HCT116 (cell line): ENCODE measurements at regions not wholly inside any gene's neighbourhood (a gene's known extent, or its start where the extent isn't known, plus 50 kb on each side); places are given as distances from the start of the nearest gene placed in this dataset.
"Not testable (repeated sequence)": the region's sequence is repeated elsewhere in the genome, so short reads cannot be mapped to it uniquely, and the experiment has no call there.

Source experiments
- ATAC-seq: fragments of 200-7000 bp; cut with Tn5 transposase; 2 replicates; pipeline ENCODE4 v1.9.1; 2020; ENCODE audit warnings: mild to moderate bottlenecking, moderate library complexity
- BruUV-seq: library from RNA; stranded (reverse); fragments of 400-500 nt; replicated peaks from 2 replicates; lab custom pipeline; 2021; lab: Mats Ljungman, UMichigan
- CTCF ChIA-PET: fragments of 300-600 bp; sonication (Branson Sonifier 250); formaldehyde crosslinking; loops from one replicate; lab custom pipeline; 2021; ENCODE audit warnings: antibody characterized with exemption; lab: Charles Lee
- POLR2A ChIA-PET: fragments of 300-600, 350-600 bp; sonication (Branson Sonifier 250); formaldehyde crosslinking; loops from one replicate; lab custom pipeline; 2021; ENCODE audit warnings: antibody characterized with exemption; lab: Charles Lee
- RAD21 ChIA-PET, 2 experiments: fragments of 300-600 bp; sonication (Branson Sonifier 250); formaldehyde crosslinking; loops; one replicate each; lab custom pipeline; 2023; ENCODE audit warnings: low total read pairs in 2 of 2; ENCODE audit not compliant: uncharacterized antibody in 2 of 2, unreplicated experiment in 2 of 2, low non-redundant PET in 1 of 2; lab: Charles Lee
- DNase-seq: peaks from one replicate; pipeline ENCODE4 v3.0.0-alpha.2; 2010; ENCODE audit warnings: low read depth, low spot score
- H2AFZ ChIP-seq: fragments of 200-600 bp; shearing (Covaris generic), sonication (generic); 2 replicates; pipeline ENCODE4 v1.6.1; 2017; ENCODE audit warnings: low read depth, mixed run types, mixed read lengths, antibody characterized with exemption, low read length; ENCODE audit not compliant: poor library complexity, severe bottlenecking
- H3K27ac ChIP-seq: 2 replicates; pipeline ENCODE4 v1.5.1; 2012; ENCODE audit warnings: low read depth, low read length
- H3K27me3 ChIP-seq: fragments of 200-600 bp; sonication (generic); 2 replicates; pipeline ENCODE4 v1.6.1; 2016; ENCODE audit warnings: mixed run types, low read length, mixed read lengths; ENCODE audit not compliant: insufficient read depth
- H3K36me3 ChIP-seq, 2 experiments: fragments of 200-500 bp in 1 of 2; fragments of 200-600 bp in 1 of 2; sonication (Bioruptor generic) in 1 of 2; sonication (generic) in 1 of 2; 2 replicates each; pipeline versions ENCODE4 v1.5.1 to v1.6.1; 2014 to 2016; ENCODE audit warnings: low read length in 2 of 2, inconsistent platforms in 1 of 2, mixed read lengths in 1 of 2, mixed run types in 1 of 2; ENCODE audit not compliant: insufficient read depth in 2 of 2, control insufficient read depth in 1 of 2
- H3K4me1 ChIP-seq, 2 experiments: fragments of 200-600 bp in 1 of 2; sonication (generic) in 1 of 2; 2 replicates each; pipeline versions ENCODE4 v1.5.1 to v1.6.1; 2012 to 2017; ENCODE audit warnings: low read length in 2 of 2, inconsistent platforms in 1 of 2, mild to moderate bottlenecking in 1 of 2, mixed read lengths in 1 of 2, mixed run types in 1 of 2, moderate library complexity in 1 of 2; ENCODE audit not compliant: insufficient read depth in 2 of 2, control insufficient read depth in 1 of 2
- H3K4me2 ChIP-seq: fragments of 200-600 bp; sonication (generic); 2 replicates; pipeline ENCODE4 v1.6.1; 2017; ENCODE audit warnings: mixed run types, low read length, mixed read lengths
- H3K4me3 ChIP-seq, 2 experiments: fragments of 200-600 bp in 1 of 2; sonication (generic) in 1 of 2; replicated peaks in 1 of 2; 2 replicates each; pipeline ENCODE4 v1.5.1; 2011 to 2016; ENCODE audit warnings: low read length in 2 of 2, control low read depth in 1 of 2, low read depth in 1 of 2, mild to moderate bottlenecking in 1 of 2, mixed read lengths in 1 of 2, mixed run types in 1 of 2
- H3K79me2 ChIP-seq: fragments of 200-600 bp; sonication (generic); 2 replicates; pipeline ENCODE4 v1.6.1; 2017; ENCODE audit warnings: mild to moderate bottlenecking, mixed run types, low read length, moderate library complexity, mixed read lengths; ENCODE audit not compliant: insufficient read depth
- H3K9ac ChIP-seq: fragments of 200-600 bp; sonication (generic); 2 replicates; pipeline ENCODE4 v1.6.1; 2016; ENCODE audit warnings: low read length, mixed read lengths
- H3K9me2 ChIP-seq: fragments of 200-600 bp; sonication (generic), shearing (Covaris generic); 2 replicates; pipeline ENCODE4 v1.6.1; 2017; ENCODE audit warnings: mixed run types, mild to moderate bottlenecking, moderate library complexity; ENCODE audit not compliant: insufficient read depth
- H3K9me3 ChIP-seq, 2 experiments: fragments of 200-500 bp in 1 of 2; fragments of 200-600 bp in 1 of 2; sonication (Bioruptor generic) in 1 of 2; sonication (generic) in 1 of 2; 2 replicates each; pipeline ENCODE4 v1.6.1; 2014 to 2017; ENCODE audit warnings: low read length in 2 of 2, mixed read lengths in 2 of 2, inconsistent platforms in 1 of 2, low read depth in 1 of 2, mild to moderate bottlenecking in 1 of 2, mixed run types in 1 of 2, moderate library complexity in 1 of 2; ENCODE audit not compliant: control insufficient read depth in 1 of 2, insufficient read depth in 1 of 2
- H4K20me1 ChIP-seq: fragments of 200-600 bp; sonication (generic), shearing (Covaris generic); 2 replicates; pipeline ENCODE4 v1.6.1; 2017; ENCODE audit warnings: mixed run types, mild to moderate bottlenecking, moderate library complexity; ENCODE audit not compliant: insufficient read depth
- ATF3 ChIP-seq: IDR thresholded peaks from 2 replicates; pipeline ENCODE4 v1.6.1; 2012
- CTCF ChIP-seq, 3 experiments: fragments of 200-600 bp in 1 of 3; sonication (generic) in 1 of 3; IDR thresholded peaks in 2 of 3; conservative IDR thresholded peaks in 1 of 3; 2 replicates each; pipeline ENCODE4 v1.5.1; 2012 to 2017; ENCODE audit warnings: low read depth in 2 of 3, low read length in 2 of 3, antibody characterized with exemption in 1 of 3, borderline replicate concordance in 1 of 3, control low read depth in 1 of 3, mild to moderate bottlenecking in 1 of 3, mixed read lengths in 1 of 3, mixed run types in 1 of 3, moderate library complexity in 1 of 3; ENCODE audit not compliant: insufficient read depth in 1 of 3
- MAX ChIP-seq: IDR thresholded peaks from 2 replicates; pipeline ENCODE4 v1.6.1; 2012
- POLR2A ChIP-seq: IDR thresholded peaks from 2 replicates; pipeline ENCODE4 v1.7.0; 2011; ENCODE audit warnings: borderline replicate concordance; ENCODE audit not compliant: insufficient read depth, insufficient read length; ENCODE audit errors: extremely low read depth
- RAD21 ChIP-seq: IDR thresholded peaks from 2 replicates; pipeline ENCODE4 v1.6.1; 2012; ENCODE audit warnings: low read depth, mild to moderate bottlenecking
- ZFX ChIP-seq: fragments of 450-650 bp; IDR thresholded peaks from 2 replicates; pipeline ENCODE4 v1.6.1; 2017
- ZNF274 ChIP-seq: fragments of 200-500 bp; sonication (Bioruptor generic); IDR thresholded peaks from 2 replicates; pipeline ENCODE4 v1.6.1; 2014; ENCODE audit warnings: mild to moderate bottlenecking, low read depth, low read length, inconsistent platforms
- intact Hi-C: fragments of 100-400 bp; cut with micrococcal nuclease; formaldehyde crosslinking; loops from 2 replicates; pipeline ENCODE4 v1.10.0; 2022

DNA sequence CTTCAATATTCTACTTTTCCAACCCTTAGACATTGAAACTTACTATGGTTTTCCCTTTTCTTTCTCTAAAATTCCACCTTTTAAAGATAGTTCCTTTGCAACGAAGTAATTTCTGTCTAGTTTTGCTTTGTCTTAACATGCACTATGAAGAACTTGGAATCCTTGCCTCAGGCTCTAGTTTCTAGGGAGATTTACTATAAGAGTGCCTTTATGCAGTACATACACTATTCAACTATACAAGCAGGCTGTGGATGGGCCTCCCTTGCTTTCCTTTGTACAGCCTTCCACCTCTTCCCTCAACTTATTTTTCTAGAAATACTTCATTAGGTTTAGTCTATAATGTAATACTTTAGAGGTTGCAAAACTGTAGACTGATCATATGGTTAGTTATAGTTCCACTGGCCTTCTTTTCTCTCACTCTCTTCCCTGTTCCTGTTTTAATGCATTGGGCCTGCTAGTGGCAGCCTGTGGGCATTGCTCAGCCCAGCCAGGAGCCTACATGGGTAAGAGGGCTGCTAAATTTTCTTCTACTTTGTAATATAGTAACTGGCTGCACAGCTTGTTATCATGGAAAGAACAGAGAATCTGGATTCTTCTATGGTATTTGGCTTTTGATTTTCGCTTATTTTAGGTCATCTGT is 100.2 kb downstream of the C11orf87 start:
- DNase-seq (no peak), ATAC-seq (no peak; the same call in 1 of the 2 replicates)
- ChIA-PET CTCF (no interaction called here), RAD21 (no interaction called here), POLR2A (no interaction called here)
- no peaks in the 10 kb centered on the region for H3K79me2 ChIP-seq
- no peaks in the 10 kb centered on the region for H3K9me2 ChIP-seq
- BruUV-seq, result no TSS peak
- intact Hi-C loops, result no loop called here
- H3K27ac ChIP-seq, result no peak overlapping the region
- no peak overlapping the region for H3K4me3 ChIP-seq
- H4K20me1 ChIP-seq, result no peaks in the 10 kb centered on the region
- H3K4me1 ChIP-seq, result no peaks in the 10 kb centered on the region
- no peaks in the 10 kb centered on the region for H3K27me3 ChIP-seq
- H3K9ac ChIP-seq, result no peak overlapping the region
- H2AFZ ChIP-seq, result no peak overlapping the region
- H3K4me2 ChIP-seq, result no peak overlapping the region
- no peaks in the 10 kb centered on the region for H3K36me3 ChIP-seq
- TF ChIP-seq MAX (no peak), RAD21 (peak; percentile 9; the same call in 1 of the 2 replicates), ATF3 (no peak), ZFX (no peak), ZNF274 (no peak), POLR2A (no peak), CTCF (IDR thresholded peaks at IDR 0.05 in 2 of 3, conservative IDR thresholded peaks at IDR 0.05 in 1 of 3; ENCODE audit: borderline replicate concordance in 1 of 3, insufficient read depth in 1 of 3, low read depth in 2 of 3, low read length in 2 of 3) (0 out of 6 replicates have a peak, but pooled peaks of 2 of the 3 experiments have one; percentile 11 to 24)
- H3K9me3 ChIP-seq, result no peaks in the 10 kb centered on the region

DNA sequence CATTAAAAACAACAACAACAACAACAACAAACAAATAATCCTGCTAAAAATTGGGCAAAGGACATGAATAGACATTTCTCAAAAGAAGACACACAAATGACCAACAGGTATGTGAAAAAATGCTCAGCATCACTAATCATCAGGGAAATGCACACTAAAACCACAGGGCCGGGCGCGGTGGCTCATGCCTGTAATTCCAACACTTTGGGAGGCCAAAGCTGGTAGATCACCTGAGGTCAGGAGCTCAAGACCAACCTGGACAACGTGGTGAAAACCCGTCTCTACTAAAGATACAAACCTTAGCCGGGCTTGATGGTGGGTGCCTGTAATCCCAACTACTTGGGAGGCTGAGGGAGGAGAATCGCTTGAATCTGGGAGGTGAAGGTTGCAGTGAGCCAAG is 103.6 kb downstream of the C11orf87 start:
- H3K9me3 ChIP-seq, H3K4me1 ChIP-seq, POLR2A ChIA-PET, H3K4me3 ChIP-seq, ATAC-seq, H4K20me1 ChIP-seq, H2AFZ ChIP-seq, DNase-seq, H3K9ac ChIP-seq, BruUV-seq, H3K27ac ChIP-seq, H3K4me2 ChIP-seq, CTCF ChIA-PET, RAD21 ChIA-PET, intact Hi-C loops, H3K27me3 ChIP-seq, H3K79me2 ChIP-seq, H3K36me3 ChIP-seq, H3K9me2 ChIP-seq: not testable (repeated sequence)
